T-helper 1 cell treated with Interleukin-12 subunit alpha and Interleukin-12 subunit beta and Interleukin-4 antibody, amounts not matched to agents 30 ng/mL and 1 ng/mL, for 36 hours (primary cell): ENCODE measurements at regions not wholly inside any gene's neighbourhood (a gene's known extent, or its start where the extent isn't known, plus 50 kb on each side); places are given as distances from the start of the nearest gene placed in this dataset.
"Not testable (repeated sequence)": the region's sequence is repeated elsewhere in the genome, so short reads cannot be mapped to it uniquely, and the experiment has no call there.

Experiments
- intact Hi-C: fragments of 100-400 bp; cut with micrococcal nuclease; formaldehyde crosslinking; loops from one replicate; pipeline ENCODE4 v1.15.1; 2024

- intact Hi-C loops, result no loop called here
Measured at GRCh38 chr2:139721411-139721995, 941.3 kb upstream of the NXPH2 start.

GRCh38 chr2:139720056-139720455, 939.9 kb upstream of the NXPH2 start:
- intact Hi-C loops, result no loop called here

GRCh38 chr2:139704606-139705005, 924.4 kb upstream of the NXPH2 start:
- intact Hi-C loops, result no loop called here

GRCh38 chr2:139694327-139694726, 914.1 kb upstream of the NXPH2 start:
- intact Hi-C loops, result no loop called here

- intact Hi-C loops, result no loop called here
Measured at GRCh38 chr2:139686205-139686604, 906.0 kb upstream of the NXPH2 start.

GRCh38 chr2:139685090-139685983, 905.1 kb upstream of the NXPH2 start:
- intact Hi-C loops, result no loop called here

GRCh38 chr2:139684286-139684860, 904.2 kb upstream of the NXPH2 start:
- intact Hi-C loops, result no loop called here

- intact Hi-C loops, result no loop called here
Measured at GRCh38 chr2:139674577-139674976, 894.4 kb upstream of the NXPH2 start.

GRCh38 chr2:139673447-139673846, 893.3 kb upstream of the NXPH2 start:
- intact Hi-C loops, result not testable (repeated sequence)

GRCh38 chr2:139669675-139670074, 889.5 kb upstream of the NXPH2 start:
- intact Hi-C loops, result no loop called here

- intact Hi-C loops, result no loop called here
Measured at GRCh38 chr2:139652385-139652784, 872.2 kb upstream of the NXPH2 start.

- intact Hi-C loops, result no loop called here
Measured at GRCh38 chr2:139645617-139646016, 865.4 kb upstream of the NXPH2 start.

- intact Hi-C loops, result no loop called here
Measured at GRCh38 chr2:139643139-139643538, 862.9 kb upstream of the NXPH2 start.

- intact Hi-C loops, result no loop called here
Measured at GRCh38 chr2:139631966-139632365, 851.8 kb upstream of the NXPH2 start.

- intact Hi-C loops, result no loop called here
Measured at GRCh38 chr2:139628931-139629330, 848.7 kb upstream of the NXPH2 start.

GRCh38 chr2:139626128-139626527, 845.9 kb upstream of the NXPH2 start:
- intact Hi-C loops, result no loop called here

GRCh38 chr2:139622691-139623090, 842.5 kb upstream of the NXPH2 start:
- intact Hi-C loops, result no loop called here

- intact Hi-C loops, result no loop called here
Measured at GRCh38 chr2:139617747-139618146, 837.6 kb upstream of the NXPH2 start.

GRCh38 chr2:139613264-139613663, 833.1 kb upstream of the NXPH2 start:
- intact Hi-C loops, result no loop called here

- intact Hi-C loops, result no loop called here
Measured at GRCh38 chr2:139610512-139610911, 830.3 kb upstream of the NXPH2 start.

- intact Hi-C loops, result no loop called here
Measured at GRCh38 chr2:139609109-139609508, 828.9 kb upstream of the NXPH2 start.

GRCh38 chr2:139605668-139606067, 825.5 kb upstream of the NXPH2 start:
- intact Hi-C loops, result no loop called here

GRCh38 chr2:139600166-139600565, 820.0 kb upstream of the NXPH2 start:
- intact Hi-C loops, result no loop called here
